ENCODE measurements at regions not wholly inside any gene's neighbourhood (a gene's known extent, or its start where the extent isn't known, plus 50 kb on each side); places are given as distances from the start of the nearest gene placed in this dataset.

GRCh38 chr4:173797296-173797695 is 267.3 kb upstream of the HAND2 start:
- intact Hi-C loops (cut with micrococcal nuclease) (no loop called here), in situ Hi-C loops (cut with MboI) (no loop called here)
- FAIRE-seq (no peak), ATAC-seq (no peak), DNase-seq (ENCODE audit: extremely low read depth in 1 of 4, low spot score in 3 of 4) (no peak)
- Histone ChIP-seq H3K79me2 (ENCODE audit: control insufficient read depth, insufficient read depth, low read length) (no peaks in the 10 kb centered on the region), H3K9ac (ENCODE audit: insufficient read depth in 1 of 2, low read depth in 2 of 2, low read length in 2 of 2) (no peak overlapping the region), H3K36me3 (ENCODE audit: control insufficient read depth, insufficient read depth, low read length) (no peaks in the 10 kb centered on the region), H3K9me1 (ENCODE audit: control insufficient read depth, insufficient read depth, low read length) (no peaks in the 10 kb centered on the region), H3K9me3 (replicated peaks; ENCODE audit: control insufficient read depth, insufficient read depth, low read depth, low read length) (no peaks in the 10 kb centered on the region), H2AFZ (ENCODE audit: low read depth, low read length) (no peak overlapping the region), H3K4me3 (no peak overlapping the region), H3K4me2 (ENCODE audit: insufficient read depth, low read length) (no peak overlapping the region), H3K4me1 (replicated peaks in 1 of 2; ENCODE audit: control insufficient read depth in 2 of 2, insufficient read depth in 2 of 2, low read length in 2 of 2) (no peaks in the 10 kb centered on the region), H3K27me3 (ENCODE audit: control insufficient read depth in 2 of 2, insufficient read depth in 2 of 2, low read length in 2 of 2) (no peaks in the 10 kb centered on the region), H4K20me1 (replicated peaks; ENCODE audit: control insufficient read depth, insufficient read depth, low read length) (no peaks in the 10 kb centered on the region), H3K27ac (ENCODE audit: extremely low read depth, low read depth, low read length) (no peak overlapping the region)
- POLR2A ChIA-PET: no interaction called here
- CTCF ChIA-PET (ENCODE audit: low intra/inter-chr PET ratio): no interaction called here
- no peak for TF ChIP-seq ZNF764 (CRISPR knock-in tag; IDR thresholded peaks at IDR 0.05; ENCODE audit: low read depth)
- no peak for TF ChIP-seq U2AF1 (optimal IDR thresholded peaks at IDR 0.05; ENCODE audit: low read depth, low read length)
- TF ChIP-seq ZNF695 (CRISPR knock-in tag; IDR thresholded peaks at IDR 0.05): no peak
- no peak for TF ChIP-seq NCOA2 (IDR thresholded peaks at IDR 0.05; ENCODE audit: partially characterized antibody in 2 of 2)
- no peak for TF ChIP-seq POU5F1 (IDR thresholded peaks at IDR 0.05; ENCODE audit: borderline replicate concordance, low read depth, low read length, partially characterized antibody)
- TF ChIP-seq MYNN (IDR thresholded peaks at IDR 0.05): no peak
- no peak for TF ChIP-seq MYNN (CRISPR knock-in tag; IDR thresholded peaks at IDR 0.05)
- TF ChIP-seq IRF2 (CRISPR knock-in tag; IDR thresholded peaks at IDR 0.05): no peak
- no peak for TF ChIP-seq CTBP1 (IDR thresholded peaks at IDR 0.05; ENCODE audit: borderline replicate concordance)
- no peak for TF ChIP-seq TBL1XR1 (IDR thresholded peaks at IDR 0.05; ENCODE audit: low read length in 2 of 2)
- TF ChIP-seq HDAC2 (IDR thresholded peaks at IDR 0.05): no peak
- TF ChIP-seq NFRKB (IDR thresholded peaks at IDR 0.05; ENCODE audit: low read depth): no peak
- no peak for TF ChIP-seq ATF4 (CRISPR knock-in tag; IDR thresholded peaks at IDR 0.05)
- TF ChIP-seq BACH1 (tag; IDR thresholded peaks at IDR 0.05): no peak
- no peak for TF ChIP-seq ZNF212 (CRISPR knock-in tag; IDR thresholded peaks at IDR 0.05)
- no TSS peak for BruUV-seq (replicated peaks)
- whole genome bisulfite sequencing (ENCODE audit: insufficient coverage, low coverage, missing lambda C conversion rate): 0% methylated on average over 1 of the region's 1 CpG

Data from K562 (cell line).